Testis (tissue), 2 donors: ENCODE measurements at regions not wholly inside any gene's neighbourhood (a gene's known extent, or its start where the extent isn't known, plus 50 kb on each side); places are given as distances from the start of the nearest gene placed in this dataset.

Source experiments
- CTCF ChIP-seq, 3 experiments: fragments of 450-650 bp in 2 of 3; fragments of 200-600 bp in 1 of 3; sonication (generic) in 1 of 3; IDR thresholded peaks; one replicate each; pipeline ENCODE4 v1.5.1; 2016 to 2019; ENCODE audit warnings: antibody characterized with exemption in 3 of 3, mild to moderate bottlenecking in 2 of 3, moderate library complexity in 1 of 3
- POLR2A ChIP-seq: fragments of 450-650 bp; IDR thresholded peaks from one replicate; pipeline ENCODE4 v1.6.1; 2017; ENCODE audit warnings: antibody characterized with exemption, mild to moderate bottlenecking, moderate library complexity

- no peak for TF ChIP-seq CTCF (IDR thresholded peaks at IDR 0.05)
- TF ChIP-seq POLR2A, result no peak
Observed at GRCh38 chr5:162800301-162800700, 637.1 kb upstream of the CCNG1 start.
